DOHH2 (cell line): ENCODE measurements at regions not wholly inside any gene's neighbourhood (a gene's known extent, or its start where the extent isn't known, plus 50 kb on each side); places are given as distances from the start of the nearest gene placed in this dataset.

Experiments used
- H3F3A ChIP-seq: fragments of 200-600 bp; sonication (generic), shearing (Covaris generic); 2 replicates; pipeline ENCODE4 v1.6.0; 2016; ENCODE audit warnings: antibody characterized with exemption, mild to moderate bottlenecking; ENCODE audit not compliant: control insufficient read depth, insufficient read depth
- H3K27ac ChIP-seq: fragments of 200-600 bp; sonication (generic); 2 replicates; pipeline ENCODE4 v1.5.1; 2014; ENCODE audit warnings: low read depth, mild to moderate bottlenecking, low read length, moderate library complexity
- H3K27me3 ChIP-seq: fragments of 200-600 bp; sonication (generic); 2 replicates; pipeline ENCODE4 v1.6.1; 2014; ENCODE audit warnings: mild to moderate bottlenecking, low read length, mixed read lengths; ENCODE audit not compliant: control insufficient read depth
- H3K36me3 ChIP-seq: fragments of 200-600 bp; sonication (generic); 2 replicates; pipeline ENCODE4 v1.6.1; 2014; ENCODE audit warnings: mild to moderate bottlenecking, low read length, moderate library complexity, mixed read lengths; ENCODE audit not compliant: control insufficient read depth
- H3K4me1 ChIP-seq: fragments of 200-600 bp; sonication (generic); 2 replicates; pipeline ENCODE4 v1.6.1; 2014; ENCODE audit warnings: mild to moderate bottlenecking, low read length, mixed read lengths; ENCODE audit not compliant: control insufficient read depth
- H3K4me2 ChIP-seq: fragments of 200-600 bp; sonication (generic); 2 replicates; pipeline ENCODE4 v1.6.0; 2014; ENCODE audit warnings: mild to moderate bottlenecking, low read length, moderate library complexity
- H3K4me3 ChIP-seq: fragments of 200-600 bp; sonication (generic); 2 replicates; pipeline ENCODE4 v1.5.1; 2014; ENCODE audit warnings: mild to moderate bottlenecking, low read length, mixed read lengths
- H3K79me2 ChIP-seq: fragments of 200-600 bp; sonication (generic); 2 replicates; pipeline ENCODE4 v1.6.1; 2014; ENCODE audit warnings: mild to moderate bottlenecking, low read length, mixed read lengths; ENCODE audit not compliant: control insufficient read depth
- H3K9me2 ChIP-seq: fragments of 200-600 bp; sonication (generic); replicated peaks from 2 replicates; pipeline ENCODE4 v1.6.1; 2014; ENCODE audit warnings: mild to moderate bottlenecking, low read length, mixed read lengths; ENCODE audit not compliant: control insufficient read depth
- H3K9me3 ChIP-seq: fragments of 200-600 bp; sonication (generic); 2 replicates; pipeline ENCODE4 v1.6.1; 2014; ENCODE audit warnings: antibody characterized with exemption, low read length, mixed read lengths; ENCODE audit not compliant: control insufficient read depth, insufficient read depth
- H4K20me1 ChIP-seq: fragments of 200-600 bp; sonication (generic); 2 replicates; pipeline ENCODE4 v1.6.0; 2014; ENCODE audit warnings: low read depth, mild to moderate bottlenecking, antibody characterized with exemption, low read length, moderate library complexity; ENCODE audit not compliant: control insufficient read depth, insufficient read depth
- EZH2phosphoT487 ChIP-seq: fragments of 200-600 bp; sonication (generic); IDR thresholded peaks from 2 replicates; pipeline ENCODE4 v1.6.1; 2017; ENCODE audit warnings: borderline replicate concordance, mild to moderate bottlenecking, antibody characterized with exemption, low read length, moderate library complexity, mixed read lengths
- TF ChIP-seq, protein P1 (sequence below): fragments of 200-600 bp; sonication (generic); IDR thresholded peaks from one replicate; pipeline ENCODE4 v1.5.1; 2014; ENCODE audit warnings: antibody characterized with exemption, mild to moderate bottlenecking, low read depth, low read length; ENCODE audit not compliant: poor library complexity, severe bottlenecking

DNA sequence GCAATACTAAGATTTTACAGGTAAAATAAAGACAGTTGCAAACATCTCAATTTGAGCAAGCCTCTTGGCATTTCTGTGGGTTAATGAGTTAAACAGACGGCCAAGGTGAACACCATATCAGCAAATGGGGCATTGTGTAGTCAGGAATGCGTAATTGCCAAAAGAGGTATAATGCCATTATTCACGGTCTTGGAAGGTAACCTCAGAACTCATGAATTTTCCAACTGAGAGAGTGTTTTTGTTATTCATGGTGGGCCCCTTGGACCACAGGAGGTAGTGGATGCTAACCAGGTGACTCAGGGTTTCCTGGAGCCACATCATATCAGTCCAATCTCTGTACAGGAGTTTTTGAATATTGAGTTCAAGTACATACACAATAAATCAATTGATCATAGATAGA lies 368.0 kb upstream of the TECRL start:
- no peaks in the 10 kb centered on the region for H4K20me1 ChIP-seq
- H3K79me2 ChIP-seq: no peaks in the 10 kb centered on the region
- no peaks in the 10 kb centered on the region for H3K9me2 ChIP-seq
- TF ChIP-seq, protein P1, sequence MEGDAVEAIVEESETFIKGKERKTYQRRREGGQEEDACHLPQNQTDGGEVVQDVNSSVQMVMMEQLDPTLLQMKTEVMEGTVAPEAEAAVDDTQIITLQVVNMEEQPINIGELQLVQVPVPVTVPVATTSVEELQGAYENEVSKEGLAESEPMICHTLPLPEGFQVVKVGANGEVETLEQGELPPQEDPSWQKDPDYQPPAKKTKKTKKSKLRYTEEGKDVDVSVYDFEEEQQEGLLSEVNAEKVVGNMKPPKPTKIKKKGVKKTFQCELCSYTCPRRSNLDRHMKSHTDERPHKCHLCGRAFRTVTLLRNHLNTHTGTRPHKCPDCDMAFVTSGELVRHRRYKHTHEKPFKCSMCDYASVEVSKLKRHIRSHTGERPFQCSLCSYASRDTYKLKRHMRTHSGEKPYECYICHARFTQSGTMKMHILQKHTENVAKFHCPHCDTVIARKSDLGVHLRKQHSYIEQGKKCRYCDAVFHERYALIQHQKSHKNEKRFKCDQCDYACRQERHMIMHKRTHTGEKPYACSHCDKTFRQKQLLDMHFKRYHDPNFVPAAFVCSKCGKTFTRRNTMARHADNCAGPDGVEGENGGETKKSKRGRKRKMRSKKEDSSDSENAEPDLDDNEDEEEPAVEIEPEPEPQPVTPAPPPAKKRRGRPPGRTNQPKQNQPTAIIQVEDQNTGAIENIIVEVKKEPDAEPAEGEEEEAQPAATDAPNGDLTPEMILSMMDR: no peak
- no peak for TF ChIP-seq EZH2phosphoT487
- no peaks in the 10 kb centered on the region for H3K9me3 ChIP-seq
- no peak overlapping the region for H3K27ac ChIP-seq
- no peaks in the 10 kb centered on the region for H3K36me3 ChIP-seq
- no peaks in the 10 kb centered on the region for H3K4me1 ChIP-seq
- no peaks in the 10 kb centered on the region for H3F3A ChIP-seq
- H3K4me3 ChIP-seq: no peak overlapping the region
- no peak overlapping the region for H3K4me2 ChIP-seq
- H3K27me3 ChIP-seq: no peaks in the 10 kb centered on the region

GRCh38 chr4:64776820-64777219 lies 367.6 kb upstream of the TECRL start:
- TF ChIP-seq EZH2phosphoT487: no peak
- TF ChIP-seq, protein P1: no peak
- no peaks in the 10 kb centered on the region for H3K4me1 ChIP-seq
- no peaks in the 10 kb centered on the region for H3K79me2 ChIP-seq
- H3K4me3 ChIP-seq: no peak overlapping the region
- no peaks in the 10 kb centered on the region for H4K20me1 ChIP-seq
- no peaks in the 10 kb centered on the region for H3K9me3 ChIP-seq
- no peaks in the 10 kb centered on the region for H3F3A ChIP-seq
- no peaks in the 10 kb centered on the region for H3K9me2 ChIP-seq
- H3K4me2 ChIP-seq: no peak overlapping the region
- H3K27ac ChIP-seq: no peak overlapping the region
- no peaks in the 10 kb centered on the region for H3K27me3 ChIP-seq
- H3K36me3 ChIP-seq: no peaks in the 10 kb centered on the region

- H3K9me2 ChIP-seq: no peaks in the 10 kb centered on the region
- H3K79me2 ChIP-seq: no peaks in the 10 kb centered on the region
- no peak overlapping the region for H3K4me2 ChIP-seq
- no peak overlapping the region for H3K4me3 ChIP-seq
- H3F3A ChIP-seq: no peaks in the 10 kb centered on the region
- H3K27me3 ChIP-seq: no peaks in the 10 kb centered on the region
- H4K20me1 ChIP-seq: no peaks in the 10 kb centered on the region
- no peaks in the 10 kb centered on the region for H3K4me1 ChIP-seq
- no peak overlapping the region for H3K27ac ChIP-seq
- TF ChIP-seq, protein P1: no peak
- no peak for TF ChIP-seq EZH2phosphoT487
- H3K36me3 ChIP-seq: no peaks in the 10 kb centered on the region
- H3K9me3 ChIP-seq: no peaks in the 10 kb centered on the region
Measured at GRCh38 chr4:64774626-64775025, 365.4 kb upstream of the TECRL start.

GRCh38 chr4:64771149-64771548 lies 361.9 kb upstream of the TECRL start:
- Histone ChIP-seq H3K4me2 (no peak overlapping the region), H3K9me2 (no peaks in the 10 kb centered on the region), H4K20me1 (no peaks in the 10 kb centered on the region), H3K4me1 (no peaks in the 10 kb centered on the region), H3K27me3 (no peaks in the 10 kb centered on the region), H3K4me3 (no peak overlapping the region), H3K27ac (no peak overlapping the region), H3K79me2 (no peaks in the 10 kb centered on the region), H3K9me3 (no peaks in the 10 kb centered on the region), H3F3A (no peaks in the 10 kb centered on the region), H3K36me3 (no peaks in the 10 kb centered on the region)
- no peak for TF ChIP-seq EZH2phosphoT487
- TF ChIP-seq, protein P1: no peak
